T-helper 2 cell treated with Interferon-gamma antibody and Interleukin-4, amounts not matched to agents 5 μg/mL and 100 μg/mL, for 36 hours (primary cell): ENCODE measurements at regions not wholly inside any gene's neighbourhood (a gene's known extent, or its start where the extent isn't known, plus 50 kb on each side); places are given as distances from the start of the nearest gene placed in this dataset.
"Not testable (repeated sequence)": the region's sequence is repeated elsewhere in the genome, so short reads cannot be mapped to it uniquely, and the experiment has no call there.

Source experiments
- DNase-seq: peaks from one replicate; pipeline ENCODE4 v3.0.0; 2021; ENCODE audit warnings: low spot score
- H3K27ac Mint-ChIP-seq: one replicate; pipeline ENCODE4 v1.8.0; 2021; ENCODE audit warnings: mild to moderate bottlenecking, mixed read lengths
- H3K27me3 Mint-ChIP-seq: one replicate; pipeline ENCODE4 v1.8.0; 2021; ENCODE audit warnings: low read depth, mixed read lengths
- H3K36me3 Mint-ChIP-seq: one replicate; pipeline ENCODE4 v1.8.0; 2021; ENCODE audit warnings: low read depth, mixed read lengths
- H3K4me1 Mint-ChIP-seq: one replicate; pipeline ENCODE4 v1.8.0; 2021; ENCODE audit warnings: low read depth, mixed read lengths
- H3K4me3 Mint-ChIP-seq: one replicate; pipeline ENCODE4 v1.8.0; 2022; ENCODE audit warnings: mild to moderate bottlenecking, moderate library complexity, mixed read lengths
- H3K9me3 Mint-ChIP-seq: one replicate; pipeline ENCODE4 v1.8.0; 2021; ENCODE audit warnings: mixed read lengths

DNA sequence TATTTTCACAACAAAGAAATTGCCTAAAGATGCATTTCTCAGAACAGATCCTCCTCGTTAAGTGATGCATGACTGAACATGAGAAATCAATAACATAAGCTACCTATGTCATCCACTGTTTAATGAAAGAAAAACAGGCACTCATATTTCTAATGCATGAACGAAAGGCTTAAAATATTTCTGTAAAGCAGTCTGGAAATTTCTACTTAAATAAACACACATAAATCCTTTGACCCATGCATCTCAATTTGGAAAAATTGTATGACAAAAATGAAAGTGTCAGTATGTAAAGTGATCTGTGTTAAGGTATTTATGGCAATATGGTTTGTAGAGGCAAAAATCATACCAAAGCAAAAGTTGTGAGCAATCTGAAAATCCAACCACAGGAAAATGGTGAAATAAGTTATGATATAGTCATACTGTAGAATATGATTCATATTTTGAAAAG is 399.2 kb upstream of the GRAMD2B start:
- no peak for DNase-seq
- Mint-ChIP-seq H3K27ac (no peak overlapping the region), H3K9me3 (peaks cover 45% of the 10 kb centered on the region)

DNA sequence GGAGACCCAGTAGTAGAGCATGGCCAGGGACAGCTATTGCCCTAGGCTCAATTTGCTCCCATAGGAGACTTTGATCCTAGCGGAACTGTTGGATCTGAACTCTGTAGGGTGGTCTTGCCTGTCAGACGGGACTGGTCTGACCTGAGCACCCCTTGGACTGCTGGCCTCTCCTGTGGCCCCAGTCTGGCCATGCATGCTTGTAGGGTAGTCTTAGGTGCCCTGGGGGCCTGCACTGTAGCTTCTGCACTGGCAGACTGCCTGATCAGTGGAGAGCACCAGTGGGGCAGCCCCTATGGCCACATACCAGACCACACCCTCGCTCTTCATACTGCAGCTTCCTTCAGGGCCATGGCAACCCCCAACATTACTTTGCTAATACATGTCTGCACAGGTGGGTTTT is 396.1 kb upstream of the GRAMD2B start:
- Mint-ChIP-seq H3K36me3 (no peaks in the 10 kb centered on the region), H3K4me3 (no peak overlapping the region)

More for the DNA sequence above, 399.2 kb upstream of the GRAMD2B start:
- Mint-ChIP-seq H3K4me1 (no peaks in the 10 kb centered on the region), H3K27me3 (no peaks in the 10 kb centered on the region), H3K4me3 (no peak overlapping the region), H3K36me3 (no peaks in the 10 kb centered on the region)

GRCh38 chr5:126027652-126028051 is 395.6 kb upstream of the GRAMD2B start:
- Mint-ChIP-seq H3K27ac (no peak overlapping the region), H3K9me3 (peaks cover 44% of the 10 kb centered on the region), H3K4me3 (no peak overlapping the region), H3K4me1 (no peaks in the 10 kb centered on the region), H3K27me3 (no peaks in the 10 kb centered on the region), H3K36me3 (no peaks in the 10 kb centered on the region)
- no peak for DNase-seq

More for the DNA sequence above, 396.1 kb upstream of the GRAMD2B start:
- no peak for DNase-seq
- no peak overlapping the region for H3K27ac Mint-ChIP-seq
- peaks cover 49% of the 10 kb centered on the region for H3K9me3 Mint-ChIP-seq
- no peaks in the 10 kb centered on the region for H3K4me1 Mint-ChIP-seq
- H3K27me3 Mint-ChIP-seq: no peaks in the 10 kb centered on the region

DNA sequence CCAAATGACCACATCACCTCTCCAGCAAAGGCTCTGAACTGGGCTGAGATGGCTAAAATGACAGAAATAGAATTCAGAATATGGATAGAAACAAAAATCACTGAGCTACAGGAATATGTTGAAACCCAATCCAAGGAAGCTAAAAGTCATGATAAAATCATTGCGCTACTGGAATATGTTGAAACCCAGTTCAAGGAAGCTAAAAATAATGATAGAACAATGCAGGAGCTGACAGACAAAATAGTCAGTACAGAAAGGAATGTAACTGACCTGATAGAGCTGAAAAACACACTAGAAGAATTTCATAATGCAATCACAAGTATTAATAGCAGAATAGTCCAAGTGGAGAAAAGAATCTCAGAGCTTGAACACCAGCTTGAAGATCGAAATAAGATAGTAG is 394.9 kb upstream of the GRAMD2B start:
- Mint-ChIP-seq H3K27ac (no peak overlapping the region), H3K4me1 (no peaks in the 10 kb centered on the region), H3K27me3 (no peaks in the 10 kb centered on the region), H3K4me3 (no peak overlapping the region), H3K36me3 (no peaks in the 10 kb centered on the region), H3K9me3 (peaks cover 41% of the 10 kb centered on the region)
- no peak for DNase-seq

DNA sequence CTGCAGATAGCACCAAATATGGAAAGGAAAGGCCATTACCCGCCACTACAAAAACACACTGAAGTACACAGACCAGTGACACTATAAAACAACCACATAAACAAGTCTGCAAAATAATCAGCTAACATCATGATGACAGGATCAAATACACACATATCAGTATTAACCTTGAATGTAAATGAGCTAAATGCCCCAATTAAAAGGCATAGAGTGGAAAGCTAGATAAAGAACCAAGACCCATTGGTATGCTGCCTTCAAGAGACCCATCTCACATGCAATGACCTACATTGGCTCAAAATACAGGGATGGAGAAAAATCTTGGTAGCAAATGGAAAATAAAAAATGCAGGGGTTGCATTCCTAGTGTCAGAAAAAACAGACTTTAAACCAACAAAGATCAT is 393.9 kb upstream of the GRAMD2B start:
- not testable (repeated sequence) for H3K4me1 Mint-ChIP-seq, H3K4me3 Mint-ChIP-seq

DNA sequence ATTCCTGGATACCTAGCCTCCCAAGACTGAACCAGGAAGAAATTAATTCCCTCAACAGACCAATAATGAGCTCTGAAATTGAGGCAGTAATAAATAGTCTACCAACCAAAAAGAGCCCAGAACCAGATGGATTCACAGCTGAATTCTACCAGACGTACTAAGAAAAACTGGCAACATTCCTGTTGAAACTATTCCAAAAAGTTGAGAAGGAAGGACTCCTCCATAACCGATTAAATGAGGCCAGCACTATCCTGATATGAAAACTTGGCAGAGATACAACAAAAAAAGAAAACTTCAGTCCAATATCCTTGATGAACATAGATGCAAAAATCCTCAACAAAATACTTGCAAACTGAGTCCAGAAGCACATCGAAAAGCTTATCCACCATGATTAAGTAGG is 392.5 kb upstream of the GRAMD2B start:
- no peaks in the 10 kb centered on the region for H3K27me3 Mint-ChIP-seq
- H3K36me3 Mint-ChIP-seq: no peaks in the 10 kb centered on the region
- peaks cover 41% of the 10 kb centered on the region for H3K9me3 Mint-ChIP-seq
- DNase-seq: no peak
- no peaks in the 10 kb centered on the region for H3K4me1 Mint-ChIP-seq
- no peak overlapping the region for H3K4me3 Mint-ChIP-seq
- H3K27ac Mint-ChIP-seq: no peak overlapping the region

More for the DNA sequence above, 393.9 kb upstream of the GRAMD2B start:
- not testable (repeated sequence) for H3K36me3 Mint-ChIP-seq, DNase-seq, H3K27ac Mint-ChIP-seq, H3K27me3 Mint-ChIP-seq
- H3K9me3 Mint-ChIP-seq: peaks cover 41% of the 10 kb centered on the region

DNA sequence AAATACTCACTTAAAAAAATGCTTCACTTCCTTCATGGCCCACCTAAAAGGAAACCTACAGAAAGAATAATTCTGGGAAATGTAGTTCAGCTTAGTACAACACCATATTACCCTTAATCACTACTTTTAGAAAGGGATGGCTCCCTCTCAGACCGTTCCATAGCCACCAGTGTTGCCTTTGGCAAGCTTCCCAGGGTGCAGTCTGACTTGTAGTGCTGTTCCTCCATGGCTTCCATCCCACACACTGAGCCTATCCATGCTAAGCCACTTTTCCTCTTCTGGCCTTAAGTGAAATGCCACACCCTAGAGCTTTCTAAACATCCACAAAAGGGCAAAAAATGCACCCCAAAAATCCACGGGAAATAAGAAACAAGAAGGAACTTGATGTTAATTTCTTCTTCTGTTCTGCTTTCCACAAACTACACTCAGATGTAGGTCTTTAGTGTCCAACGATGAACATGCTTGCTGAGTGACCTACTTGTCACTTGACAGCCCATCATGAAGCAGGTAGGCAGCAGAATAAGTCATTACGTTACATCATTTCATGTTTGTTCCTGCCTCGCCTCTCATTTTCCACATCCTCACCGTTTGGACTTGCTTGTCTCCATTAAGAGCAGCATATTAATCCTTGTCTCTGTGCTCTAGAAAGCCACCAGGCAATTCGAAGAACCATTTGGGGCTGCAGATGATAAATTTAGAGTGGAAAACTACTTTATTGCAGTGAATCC is 391.1 kb upstream of the GRAMD2B start:
- Mint-ChIP-seq H3K4me1 (no peaks in the 10 kb centered on the region), H3K27me3 (no peaks in the 10 kb centered on the region), H3K27ac (no peak overlapping the region), H3K36me3 (no peaks in the 10 kb centered on the region), H3K4me3 (no peak overlapping the region), H3K9me3 (peaks cover 30% of the 10 kb centered on the region)
- no peak for DNase-seq

DNA sequence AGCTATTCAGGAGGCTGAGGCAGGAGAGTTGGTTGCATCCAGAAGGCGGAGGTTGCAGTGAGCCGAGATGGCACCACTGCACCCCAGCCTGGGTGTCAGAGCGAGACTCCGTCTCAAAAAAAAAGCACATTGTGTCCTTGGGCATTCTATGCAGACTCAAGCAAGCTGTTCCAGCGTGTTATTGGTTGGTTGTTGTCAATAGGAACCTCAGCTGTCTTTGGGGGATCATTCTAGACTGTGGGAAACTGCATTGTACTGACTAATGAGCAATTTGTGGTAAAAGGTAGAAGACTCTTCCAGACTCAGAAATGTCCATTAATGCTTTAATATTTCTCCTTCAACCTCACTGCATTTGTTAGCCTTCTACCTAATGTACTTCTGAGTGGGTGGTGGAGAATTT is 379.5 kb upstream of the GRAMD2B start:
- Mint-ChIP-seq H3K36me3 (no peaks in the 10 kb centered on the region), H3K27me3 (no peaks in the 10 kb centered on the region), H3K9me3 (peaks cover 3% of the 10 kb centered on the region), H3K27ac (no peak overlapping the region), H3K4me3 (no peak overlapping the region), H3K4me1 (peaks cover 3% of the 10 kb centered on the region)
- no peak for DNase-seq

DNA sequence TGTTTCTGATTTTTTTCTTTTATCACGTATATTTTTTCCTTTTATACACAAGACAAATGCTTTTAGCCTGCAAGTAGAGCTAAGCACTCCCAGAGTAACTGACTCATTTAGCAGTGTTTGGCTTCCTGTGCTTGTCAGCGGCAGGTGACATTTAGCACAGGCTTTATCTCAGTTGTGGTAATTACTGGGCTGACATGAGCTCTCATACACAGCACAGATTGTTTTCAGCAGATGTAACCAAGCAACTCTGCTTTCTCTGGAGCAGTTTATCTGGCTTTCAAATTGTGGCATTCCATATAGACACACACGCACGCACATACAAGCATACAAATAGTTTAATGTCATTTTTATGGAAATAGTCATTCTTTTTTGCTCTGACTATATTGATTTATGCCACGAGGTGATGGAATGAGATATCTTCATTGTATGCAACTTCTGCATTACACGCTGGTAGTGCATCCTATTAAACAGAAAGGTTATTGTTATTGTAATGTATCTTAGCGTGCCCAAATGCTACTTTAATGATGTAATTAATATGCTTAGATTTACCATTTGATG is 379.0 kb upstream of the GRAMD2B start:
- no peak overlapping the region for H3K4me3 Mint-ChIP-seq
- H3K4me1 Mint-ChIP-seq: peaks cover 3% of the 10 kb centered on the region
- peak; percentile 10 for DNase-seq
- peaks cover 3% of the 10 kb centered on the region for H3K9me3 Mint-ChIP-seq
- H3K27ac Mint-ChIP-seq: peak overlapping the region; percentile 4
- no peaks in the 10 kb centered on the region for H3K36me3 Mint-ChIP-seq
- H3K27me3 Mint-ChIP-seq: no peaks in the 10 kb centered on the region

DNA sequence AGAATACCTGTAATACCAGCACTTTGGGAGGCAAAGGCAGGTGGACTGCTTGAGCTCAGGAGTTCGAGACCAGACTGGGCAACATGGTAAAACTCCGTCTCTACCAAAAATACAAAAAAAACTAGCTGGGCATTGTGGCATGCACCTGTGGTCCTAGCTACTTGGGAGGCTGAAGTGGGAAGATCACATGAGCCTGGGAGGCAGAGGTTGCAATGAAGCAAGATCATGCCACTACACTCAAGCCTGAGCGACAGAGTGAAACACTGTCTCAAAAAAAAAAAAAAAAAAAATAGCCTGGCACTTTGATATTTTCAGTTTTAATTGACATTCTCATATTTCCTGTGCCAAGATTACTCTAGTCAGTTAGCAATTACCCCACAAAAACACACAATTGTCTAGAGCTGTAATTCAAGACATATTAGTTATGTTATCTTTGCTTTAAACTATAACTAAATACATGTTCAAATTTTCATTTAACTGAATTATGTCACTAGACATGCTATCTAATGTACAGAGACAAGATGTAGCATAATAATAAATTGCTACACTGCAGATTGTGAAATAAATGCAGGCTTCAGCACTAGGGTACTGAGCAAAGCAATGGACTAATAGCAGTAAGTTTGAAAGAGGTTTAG is 378.2 kb upstream of the GRAMD2B start:
- Mint-ChIP-seq H3K9me3 (peaks cover 7% of the 10 kb centered on the region), H3K4me1 (peaks cover 3% of the 10 kb centered on the region), H3K36me3 (no peaks in the 10 kb centered on the region), H3K27ac (no peak overlapping the region), H3K4me3 (no peak overlapping the region), H3K27me3 (no peaks in the 10 kb centered on the region)
- no peak for DNase-seq

GRCh38 chr5:126046318-126046717 is 376.9 kb upstream of the GRAMD2B start:
- Mint-ChIP-seq H3K27ac (no peak overlapping the region), H3K27me3 (no peaks in the 10 kb centered on the region), H3K9me3 (peaks cover 7% of the 10 kb centered on the region), H3K4me1 (peaks cover 3% of the 10 kb centered on the region), H3K4me3 (no peak overlapping the region), H3K36me3 (no peaks in the 10 kb centered on the region)
- DNase-seq: no peak

- H3K27ac Mint-ChIP-seq: no peak overlapping the region
- peaks cover 7% of the 10 kb centered on the region for H3K9me3 Mint-ChIP-seq
- peaks cover 6% of the 10 kb centered on the region for H3K4me1 Mint-ChIP-seq
- H3K27me3 Mint-ChIP-seq: no peaks in the 10 kb centered on the region
- H3K36me3 Mint-ChIP-seq: no peaks in the 10 kb centered on the region
- no peak overlapping the region for H3K4me3 Mint-ChIP-seq
- DNase-seq: no peak
These were observed 376.2 kb upstream of the GRAMD2B start for GRCh38 chr5:126046846-126047571.

DNA sequence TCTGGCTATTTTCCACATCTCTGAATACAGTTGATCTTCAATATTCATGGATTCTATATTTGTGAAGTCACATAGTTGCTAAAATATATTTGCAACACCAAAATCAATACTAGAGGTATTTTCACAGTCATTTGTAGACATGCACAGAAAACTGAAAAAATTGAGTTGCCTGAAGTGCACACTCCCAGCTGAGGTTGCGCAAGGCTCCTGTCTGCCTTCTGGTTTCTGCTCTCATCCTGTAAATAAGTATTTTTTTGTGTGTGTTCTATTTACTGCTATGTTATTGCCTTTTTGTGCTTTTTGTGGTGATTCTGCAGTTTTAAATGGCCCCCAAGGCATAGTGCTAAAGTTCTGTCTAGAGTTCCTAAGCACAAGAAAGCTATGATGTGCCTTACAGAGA is 371.1 kb upstream of the GRAMD2B start:
- DNase-seq: no peak
- H3K9me3 Mint-ChIP-seq: peaks cover 11% of the 10 kb centered on the region
- no peaks in the 10 kb centered on the region for H3K36me3 Mint-ChIP-seq
- H3K4me3 Mint-ChIP-seq: no peak overlapping the region
- peaks cover 11% of the 10 kb centered on the region for H3K4me1 Mint-ChIP-seq
- H3K27ac Mint-ChIP-seq: peak overlapping the region; percentile 68
- H3K27me3 Mint-ChIP-seq: no peaks in the 10 kb centered on the region

GRCh38 chr5:126052791-126053190 is 370.4 kb upstream of the GRAMD2B start:
- DNase-seq: no peak
- H3K36me3 Mint-ChIP-seq: no peaks in the 10 kb centered on the region
- H3K9me3 Mint-ChIP-seq: peaks cover 11% of the 10 kb centered on the region
- no peak overlapping the region for H3K27ac Mint-ChIP-seq
- H3K4me1 Mint-ChIP-seq: peaks cover 11% of the 10 kb centered on the region
- no peaks in the 10 kb centered on the region for H3K27me3 Mint-ChIP-seq
- H3K4me3 Mint-ChIP-seq: no peak overlapping the region
